Mucosa of descending colon (tissue), 3 donors: ENCODE measurements at regions not wholly inside any gene's neighbourhood (a gene's known extent, or its start where the extent isn't known, plus 50 kb on each side); places are given as distances from the start of the nearest gene placed in this dataset.

Experiments used
- ATAC-seq: fragments of 200-7000 bp; cut with Tn5 transposase; one replicate; pipeline ENCODE4 v1.9.1; 2020; ENCODE audit warnings: mild to moderate bottlenecking, moderate library complexity
- DNase-seq, 3 donors: peaks; one replicate each; pipeline ENCODE4 v3.0.0-alpha.2; 2020
- H3K36me3 ChIP-seq: fragments of 200-600 bp; one replicate; pipeline ENCODE4 v1.8.0; 2021; ENCODE audit warnings: low read depth, mild to moderate bottlenecking
- H3K4me1 ChIP-seq: fragments of 200-600 bp; one replicate; pipeline ENCODE4 v1.8.0; 2021; ENCODE audit warnings: low read depth, mild to moderate bottlenecking
- H3K4me3 ChIP-seq: fragments of 200-600 bp; one replicate; pipeline ENCODE4 v1.8.0; 2021; ENCODE audit warnings: mild to moderate bottlenecking
- H3K9me3 ChIP-seq: fragments of 200-600 bp; one replicate; pipeline ENCODE4 v1.8.0; 2021; ENCODE audit warnings: mild to moderate bottlenecking
- intact Hi-C, 2 donors: fragments of 100-400 bp; cut with DNase I in 1 of 2; cut with micrococcal nuclease in 1 of 2; formaldehyde crosslinking; loops; one replicate each; pipeline versions ENCODE4 v1.11.0 to v1.11.1; 2022; cut with DNase I, micrococcal nuclease
- TF ChIP-seq, protein P1 (sequence below): fragments of 200-600 bp; IDR thresholded peaks from one replicate; pipeline ENCODE4 v1.8.0; 2022; ENCODE audit warnings: antibody characterized with exemption, mild to moderate bottlenecking
- donor health status: DM: no; HTN: no; CAD: no; lungs with moderate emphysema.
- donor health status: DM: no; HTN: no; CAD: no.
- donor health status: DM: no; HTN: yes; CAD: no.

DNA sequence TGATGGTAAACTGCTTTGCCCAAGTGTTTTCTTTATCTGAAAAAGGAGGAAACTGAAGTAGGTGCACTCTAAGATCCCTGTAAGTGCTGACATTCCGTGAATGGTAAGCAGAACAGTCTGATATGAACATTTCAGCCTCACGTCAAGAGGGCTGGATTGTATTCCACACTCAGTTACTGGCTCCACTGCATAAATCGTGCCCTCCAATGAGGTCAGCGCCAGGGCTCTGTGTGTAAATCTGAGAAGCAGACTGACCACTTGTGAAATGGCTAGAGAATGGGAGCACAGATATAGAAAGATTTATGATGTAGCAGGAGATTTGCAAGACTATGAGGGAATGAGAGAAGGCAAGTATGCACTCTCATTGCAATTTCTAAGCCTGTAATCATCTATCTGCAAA, 153.0 kb downstream of the ICOS start:
- ATAC-seq: no peak
- Histone ChIP-seq H3K36me3 (no peaks in the 10 kb centered on the region), H3K4me1 (no peaks in the 10 kb centered on the region), H3K4me3 (no peak overlapping the region), H3K9me3 (no peaks in the 10 kb centered on the region)
- no peak for DNase-seq
- intact Hi-C loops: no loop called here
- TF ChIP-seq, protein P1, sequence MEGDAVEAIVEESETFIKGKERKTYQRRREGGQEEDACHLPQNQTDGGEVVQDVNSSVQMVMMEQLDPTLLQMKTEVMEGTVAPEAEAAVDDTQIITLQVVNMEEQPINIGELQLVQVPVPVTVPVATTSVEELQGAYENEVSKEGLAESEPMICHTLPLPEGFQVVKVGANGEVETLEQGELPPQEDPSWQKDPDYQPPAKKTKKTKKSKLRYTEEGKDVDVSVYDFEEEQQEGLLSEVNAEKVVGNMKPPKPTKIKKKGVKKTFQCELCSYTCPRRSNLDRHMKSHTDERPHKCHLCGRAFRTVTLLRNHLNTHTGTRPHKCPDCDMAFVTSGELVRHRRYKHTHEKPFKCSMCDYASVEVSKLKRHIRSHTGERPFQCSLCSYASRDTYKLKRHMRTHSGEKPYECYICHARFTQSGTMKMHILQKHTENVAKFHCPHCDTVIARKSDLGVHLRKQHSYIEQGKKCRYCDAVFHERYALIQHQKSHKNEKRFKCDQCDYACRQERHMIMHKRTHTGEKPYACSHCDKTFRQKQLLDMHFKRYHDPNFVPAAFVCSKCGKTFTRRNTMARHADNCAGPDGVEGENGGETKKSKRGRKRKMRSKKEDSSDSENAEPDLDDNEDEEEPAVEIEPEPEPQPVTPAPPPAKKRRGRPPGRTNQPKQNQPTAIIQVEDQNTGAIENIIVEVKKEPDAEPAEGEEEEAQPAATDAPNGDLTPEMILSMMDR: no peak

DNA sequence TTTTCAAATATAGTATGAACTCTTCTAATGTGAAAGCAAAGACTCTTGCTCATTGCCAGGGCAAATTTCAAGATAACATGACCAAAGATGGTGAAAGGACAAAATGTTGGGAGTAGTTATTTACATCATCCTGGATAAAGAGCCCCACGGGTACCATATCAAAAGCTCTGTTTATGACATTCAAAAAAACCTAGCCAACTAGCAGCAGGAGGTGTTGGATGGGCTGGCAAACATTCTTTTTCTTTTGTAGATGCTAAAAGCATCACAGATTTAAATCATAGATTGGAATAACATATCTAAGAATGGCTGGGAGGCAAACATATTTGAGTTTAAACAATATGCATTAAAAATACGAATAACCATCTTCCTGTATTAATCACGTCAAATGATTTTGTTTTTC, 153.5 kb downstream of the ICOS start:
- Histone ChIP-seq H3K4me1 (no peaks in the 10 kb centered on the region), H3K9me3 (no peaks in the 10 kb centered on the region), H3K4me3 (no peak overlapping the region), H3K36me3 (no peaks in the 10 kb centered on the region)
- ATAC-seq (no peak), DNase-seq (no peak)
- TF ChIP-seq, protein P1: no peak
- intact Hi-C loops: no loop called here

DNA sequence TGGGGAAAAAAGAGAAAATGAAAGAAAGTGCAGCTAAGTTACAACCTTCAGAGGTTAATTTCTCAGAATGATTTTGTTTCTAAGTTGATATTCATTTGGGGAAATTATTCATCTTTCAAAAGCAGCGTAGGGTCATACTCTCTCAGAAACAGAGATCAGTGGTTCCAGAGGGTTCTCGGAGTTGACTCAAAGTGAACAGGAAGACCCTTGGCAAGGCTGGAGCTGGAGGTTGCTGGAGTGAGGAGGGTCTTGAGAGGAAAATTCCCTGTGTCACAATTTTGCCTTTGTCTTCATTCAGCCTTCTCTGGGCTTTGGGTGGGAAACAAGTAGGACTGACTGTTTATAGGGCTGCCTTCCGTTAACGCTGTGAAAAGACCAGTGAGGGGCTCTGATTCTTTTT, 168.2 kb downstream of the ICOS start:
- intact Hi-C loops: no loop called here
- Histone ChIP-seq H3K36me3 (no peaks in the 10 kb centered on the region), H3K9me3 (no peaks in the 10 kb centered on the region), H3K4me1 (no peaks in the 10 kb centered on the region), H3K4me3 (no peak overlapping the region)
- ATAC-seq (no peak), DNase-seq (no peak)
- TF ChIP-seq, protein P1: no peak

DNA sequence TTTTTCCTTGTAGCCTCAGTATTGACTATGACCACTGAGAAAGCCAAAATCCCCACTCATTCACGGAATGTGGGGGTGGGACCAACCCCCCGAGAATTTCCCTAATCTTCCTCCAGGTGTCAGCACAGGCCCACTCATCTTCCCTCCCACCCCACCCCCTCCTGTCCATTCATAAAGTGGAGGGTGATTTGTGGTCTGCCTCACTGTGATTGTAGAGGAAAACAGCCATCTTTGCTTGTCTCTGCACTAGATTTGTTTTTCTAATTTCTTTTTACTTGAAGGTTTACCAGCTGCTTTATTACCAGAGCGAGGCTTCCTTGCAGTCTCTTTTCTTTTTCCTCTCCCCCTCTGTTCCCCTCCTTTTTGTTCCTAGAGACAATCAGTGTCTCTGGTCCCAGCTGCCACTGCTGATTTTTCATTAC, 171.8 kb downstream of the ICOS start:
- ATAC-seq: peak; percentile 53
- no peaks in the 10 kb centered on the region for H3K36me3 ChIP-seq
- no peaks in the 10 kb centered on the region for H3K9me3 ChIP-seq
- TF ChIP-seq, protein P1: peak; percentile 25
- intact Hi-C loops: no loop called here
- DNase-seq: peak in 1 of 3 donors; percentile 20
- H3K4me1 ChIP-seq: no peaks in the 10 kb centered on the region
- no peak overlapping the region for H3K4me3 ChIP-seq

DNA sequence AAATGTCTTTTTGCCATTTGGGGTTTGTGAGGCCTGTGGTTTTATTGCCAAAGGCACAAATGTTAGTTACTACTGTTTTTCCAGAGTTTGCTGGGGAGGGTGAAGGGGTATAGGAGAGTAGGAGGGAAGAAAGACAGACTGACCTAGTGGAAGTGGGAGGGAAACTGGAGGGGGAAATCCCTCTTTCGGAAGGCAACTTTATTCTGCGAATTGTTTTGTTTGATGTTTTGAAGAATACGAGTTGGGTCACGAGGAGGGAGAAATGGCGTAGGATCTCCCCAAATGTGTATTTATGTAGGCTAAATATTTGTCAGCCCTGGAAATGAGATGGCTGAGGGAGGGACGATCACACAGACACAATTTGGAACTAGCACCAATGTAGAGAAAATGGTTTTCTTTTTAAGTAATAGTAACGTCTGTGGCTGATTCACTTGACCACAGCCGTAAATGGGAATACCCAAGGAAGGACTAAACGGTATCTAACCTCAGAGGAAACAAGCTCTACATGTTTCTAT, 172.3 kb downstream of the ICOS start:
- no peaks in the 10 kb centered on the region for H3K9me3 ChIP-seq
- no peak overlapping the region for H3K4me3 ChIP-seq
- H3K4me1 ChIP-seq: no peaks in the 10 kb centered on the region
- no peaks in the 10 kb centered on the region for H3K36me3 ChIP-seq
- no peak for DNase-seq
- TF ChIP-seq, protein P1: no peak
- intact Hi-C loops: no loop called here
- no peak for ATAC-seq

DNA sequence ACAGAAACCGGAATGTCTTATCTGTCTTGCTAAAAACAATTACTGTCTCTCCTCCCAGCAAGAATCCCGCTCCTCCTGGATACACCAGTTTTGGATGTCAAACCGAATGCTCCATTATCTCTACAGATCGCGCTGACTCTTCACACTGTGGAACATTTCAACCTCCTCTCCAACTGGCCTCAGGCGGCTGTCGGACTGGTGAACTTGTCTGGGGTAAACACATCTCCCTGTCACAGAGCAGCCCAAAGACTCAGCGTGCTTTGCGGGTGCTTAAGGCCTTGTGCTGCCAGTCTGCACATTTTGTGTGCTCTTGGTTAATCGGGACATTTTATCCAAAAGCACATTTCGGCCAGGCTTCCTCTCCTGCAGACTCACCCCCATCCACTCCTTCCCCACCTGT, 173.1 kb downstream of the ICOS start:
- peak; percentile 12 for ATAC-seq
- H3K9me3 ChIP-seq: no peaks in the 10 kb centered on the region
- TF ChIP-seq, protein P1: no peak
- intact Hi-C loops: no loop called here
- DNase-seq: no peak
- H3K4me3 ChIP-seq: no peak overlapping the region
- no peaks in the 10 kb centered on the region for H3K4me1 ChIP-seq
- H3K36me3 ChIP-seq: no peaks in the 10 kb centered on the region
